GM12878 (cell line): ENCODE measurements at regions not wholly inside any gene's neighbourhood (a gene's known extent, or its start where the extent isn't known, plus 50 kb on each side); places are given as distances from the start of the nearest gene placed in this dataset.

Source experiments
- ATAC-seq: fragments of 200-7000 bp; cut with Tn5 transposase; 3 replicates; pipeline ENCODE4 v1.9.1; 2020; ENCODE audit warnings: mild to moderate bottlenecking, moderate library complexity
- BruUV-seq: library from RNA; stranded (reverse); fragments of 400-500 nt; replicated peaks from 2 replicates; lab custom pipeline; 2021; lab: Mats Ljungman, UMichigan
- CTCF ChIA-PET: fragments of 300-600 bp; sonication (Branson Sonifier 250); formaldehyde crosslinking; extraction: SDS; loops from one replicate; lab custom pipeline; 2021; ENCODE audit warnings: inconsistent platforms; lab: Yijun Ruan, JAX
- POLR2A ChIA-PET: fragments of 350-600 bp; formaldehyde crosslinking; extraction: SDS; loops from one replicate; lab custom pipeline; 2021; ENCODE audit warnings: inconsistent platforms; lab: Charles Lee
- RAD21 ChIA-PET: fragments of 300-600 bp; sonication (Branson Sonifier 250); formaldehyde crosslinking; loops from one replicate; lab custom pipeline; 2023; ENCODE audit warnings: antibody characterized with exemption; ENCODE audit not compliant: unreplicated experiment; lab: Charles Lee
- SMC1A ChIA-PET: fragments of 300-600 bp; sonication (Branson Sonifier 250); formaldehyde crosslinking; loops from one replicate; lab custom pipeline; 2023; ENCODE audit not compliant: unreplicated experiment, uncharacterized antibody; lab: Charles Lee
- DNase-seq: peaks from one replicate; pipeline ENCODE4 v3.0.0-alpha.2; 2011; ENCODE audit warnings: low read depth, low spot score
- FAIRE-seq: peaks from 3 replicates; lab custom pipeline; 2011; peaks lifted over from hg19 to GRCh38; lab: Jason Lieb, UNC
- H2AFZ ChIP-seq: 2 replicates; pipeline ENCODE4 v1.6.0; 2011; ENCODE audit warnings: low read depth, low read length, control low read depth; ENCODE audit not compliant: control insufficient read depth
- H3K27ac ChIP-seq: 2 replicates; pipeline ENCODE4 v1.5.1; 2011; ENCODE audit warnings: control low read depth; ENCODE audit not compliant: control insufficient read depth, insufficient read depth
- H3K27me3 ChIP-seq, 2 experiments: replicated peaks in 1 of 2; 2 replicates each; pipeline versions ENCODE4 v1.6.0 to v1.6.1; 2011; ENCODE audit warnings: low read length in 1 of 2; ENCODE audit not compliant: control insufficient read depth in 2 of 2, insufficient read depth in 2 of 2
- H3K36me3 ChIP-seq, 2 experiments: 2 replicates each; pipeline ENCODE4 v1.5.1; 2011; ENCODE audit warnings: low read length in 1 of 2; ENCODE audit not compliant: control insufficient read depth in 2 of 2, insufficient read depth in 2 of 2
- H3K4me1 ChIP-seq: 2 replicates; pipeline ENCODE4 v1.6.1; 2011; ENCODE audit warnings: mild to moderate bottlenecking, low read length, moderate library complexity, mixed read lengths; ENCODE audit not compliant: control insufficient read depth, insufficient read depth
- H3K4me2 ChIP-seq: 2 replicates; pipeline ENCODE4 v1.6.0; 2011; ENCODE audit warnings: control low read depth; ENCODE audit not compliant: control insufficient read depth, insufficient read depth
- H3K4me3 ChIP-seq: fragments of 200-600 bp; sonication (generic); 2 replicates; pipeline ENCODE4 v1.5.1; 2016
- H3K79me2 ChIP-seq: 2 replicates; pipeline ENCODE4 v1.6.0; 2011; ENCODE audit warnings: low read length; ENCODE audit not compliant: control insufficient read depth, insufficient read depth
- H3K9ac ChIP-seq: 2 replicates; pipeline ENCODE4 v1.8.0; 2011; ENCODE audit warnings: low read length, control low read depth, mixed read lengths; ENCODE audit not compliant: control insufficient read depth, insufficient read depth
- H3K9me3 ChIP-seq: replicated peaks from 3 replicates; pipeline ENCODE4 v1.5.1; 2011; ENCODE audit warnings: mild to moderate bottlenecking, low read length; ENCODE audit not compliant: control insufficient read depth, insufficient read depth
- H4K20me1 ChIP-seq: 2 replicates; pipeline ENCODE4 v1.6.0; 2011; ENCODE audit not compliant: control insufficient read depth, insufficient read depth
- NFIC ChIP-seq: IDR thresholded peaks from 2 replicates; pipeline ENCODE4 v1.6.1; 2012; ENCODE audit warnings: low read depth, mild to moderate bottlenecking, inconsistent platforms, low read length, moderate library complexity
- ZBTB11 ChIP-seq: fragments of 450-650 bp; formaldehyde crosslinking; IDR thresholded peaks from 2 replicates; pipeline ENCODE4 v1.5.0; 2022; ENCODE audit warnings: mild to moderate bottlenecking, missing genetic modification characterization
- ZBTB40 ChIP-seq: fragments of 450-650 bp; IDR thresholded peaks from 2 replicates; pipeline ENCODE4 v1.6.1; 2016; ENCODE audit warnings: mild to moderate bottlenecking, moderate library complexity, borderline replicate concordance
- WGBS: methylation state at CpG from one replicate; pipeline ENCODE4 v1.1.6; 2016; ENCODE audit warnings: low lambda C conversion rate; ENCODE audit not compliant: insufficient replicate concordance, insufficient coverage; ENCODE audit errors: missing lambda C conversion rate; 5-methylcytosine and 5-hydroxymethylcytosine counted together
- in situ Hi-C: fragments of 300-500 bp; cut with MboI; formaldehyde crosslinking; loops from 9 replicates; pipeline ENCODE4 v1.14.3; 2018; ENCODE audit warnings: mixed read lengths
- intact Hi-C: fragments of 100-400 bp; cut with micrococcal nuclease; formaldehyde crosslinking; loops from one replicate; pipeline ENCODE4 v1.14.2; 2022; ENCODE audit not compliant: unreplicated experiment

DNA sequence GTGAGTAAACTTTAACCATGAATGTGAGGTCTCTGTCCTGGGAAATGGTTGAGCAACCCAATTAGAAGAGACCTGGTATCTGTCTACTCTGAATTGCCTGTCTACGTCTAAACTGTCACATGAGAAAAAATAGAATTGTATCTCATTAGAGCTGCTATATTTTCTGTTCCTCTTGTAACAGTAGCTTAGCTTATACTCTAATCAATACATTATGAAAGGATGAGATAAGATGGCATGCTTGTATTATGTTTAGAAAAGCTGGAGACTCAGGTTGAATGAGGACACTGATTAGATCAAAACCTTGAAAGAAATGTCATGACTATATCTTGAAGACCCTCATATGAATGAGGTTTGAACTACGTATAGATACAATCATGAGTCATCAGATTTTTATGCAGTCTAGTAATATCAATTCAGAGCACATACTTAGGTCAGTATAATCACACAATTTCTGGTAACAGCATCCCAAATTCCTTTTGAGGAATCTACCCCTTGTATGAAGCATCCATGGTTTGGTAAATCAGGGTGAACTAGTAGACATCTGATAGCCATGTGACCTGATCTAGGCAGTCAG is 561.5 kb upstream of the CHORDC1 start (continued):
- TF ChIP-seq ZBTB40 (no peak), NFIC (no peak)

DNA sequence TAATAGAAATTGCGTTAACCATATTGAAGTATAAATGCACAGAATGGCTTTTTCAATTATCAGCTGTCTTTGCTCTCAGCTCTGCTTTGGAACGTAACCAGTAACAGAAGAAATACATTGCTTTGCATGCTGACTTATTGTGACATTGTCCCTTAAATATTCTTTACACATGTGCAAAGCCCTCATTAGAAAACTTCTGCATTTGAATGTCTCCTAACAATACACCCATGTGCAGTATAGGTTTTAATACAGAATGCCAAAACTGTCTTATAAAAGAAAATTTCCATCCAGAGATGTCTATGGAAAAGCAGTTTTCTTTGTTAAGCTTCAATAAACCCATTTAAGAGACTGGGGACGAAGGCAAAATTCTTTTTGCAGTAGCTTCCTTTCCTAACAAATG is 560.3 kb upstream of the CHORDC1 start:
- WGBS = 35% methylated on average over 3 of the region's 3 CpGs
- ATAC-seq = no peak
- Histone ChIP-seq H3K9ac (no peak overlapping the region), H3K27ac (no peak overlapping the region), H3K27me3 (no peaks in the 10 kb centered on the region), H3K79me2 (no peaks in the 10 kb centered on the region), H3K9me3 (no peaks in the 10 kb centered on the region), H3K4me3 (no peak overlapping the region), H3K36me3 (no peaks in the 10 kb centered on the region), H3K4me1 (no peaks in the 10 kb centered on the region), H2AFZ (no peak overlapping the region), H4K20me1 (no peaks in the 10 kb centered on the region), H3K4me2 (no peak overlapping the region)
- no peak for TF ChIP-seq ZBTB11 (CRISPR knock-in tag)
- in situ Hi-C loops = no loop called here
- ChIA-PET POLR2A (no interaction called here), RAD21 (no interaction called here), SMC1A (interaction anchor here (0.9 to 1.5 kb wide), 7 partner anchors 16 to 302 kb away, joined by 3 to 5 read pairs (median 3); no protein-coding TSS in a partner anchor), CTCF (interaction anchor here (1.1 to 2.0 kb wide), 3 partner anchors 10 to 20 kb away, joined by 3 to 5 read pairs (median 5); no protein-coding TSS in a partner anchor)
- DNase-seq = no peak
- intact Hi-C loops = no loop called here
- no TSS peak for BruUV-seq
- FAIRE-seq = no peak
